ENCODE measurements at regions not wholly inside any gene's neighbourhood (a gene's known extent, or its start where the extent isn't known, plus 50 kb on each side); places are given as distances from the start of the nearest gene placed in this dataset.
A peak's percentile ranks its signal among the peaks of the same experiment; 100 is the strongest.

GRCh38 chr2:164065038-164065437, 329.2 kb upstream of the FIGN start:
- no peak overlapping the region for H3K27ac ChIP-seq

GRCh38 chr2:164061129-164061746, 325.4 kb upstream of the FIGN start:
- Histone ChIP-seq H2AFZ (ENCODE audit: low read depth) (no peak overlapping the region), H3K9ac (no peak overlapping the region), H3K27ac (no peak overlapping the region), H3K4me2 (no peak overlapping the region), H3K27me3 (ENCODE audit: insufficient read depth, low read depth) (no peaks in the 10 kb centered on the region), H3K36me3 (ENCODE audit: insufficient read depth) (no peaks in the 10 kb centered on the region), H3K79me2 (ENCODE audit: insufficient read depth, low read depth) (no peaks in the 10 kb centered on the region), H4K20me1 (ENCODE audit: insufficient read depth) (no peaks in the 10 kb centered on the region), H3K4me1 (ENCODE audit: low read depth, poor library complexity, severe bottlenecking) (no peaks in the 10 kb centered on the region), H3K4me3 (IDR thresholded peaks at IDR 0.05; ENCODE audit: insufficient read depth, low read depth, low read length) (no peak overlapping the region)
- peak; percentile 69 for TF ChIP-seq CTCF (conservative IDR thresholded peaks at IDR 0.05; ENCODE audit: low read depth, low read length)

More at GRCh38 chr2:164065038-164065437, 329.2 kb upstream of the FIGN start:
- H3K4me2 ChIP-seq, result no peak overlapping the region
- no peak overlapping the region for H3K9ac ChIP-seq
- H3K79me2 ChIP-seq (ENCODE audit: insufficient read depth, low read depth), result no peaks in the 10 kb centered on the region
- TF ChIP-seq CTCF (conservative IDR thresholded peaks at IDR 0.05; ENCODE audit: low read depth, low read length), result no peak
- no peaks in the 10 kb centered on the region for H3K4me1 ChIP-seq (ENCODE audit: low read depth, poor library complexity, severe bottlenecking)
- no peaks in the 10 kb centered on the region for H3K36me3 ChIP-seq (ENCODE audit: insufficient read depth)
- H2AFZ ChIP-seq (ENCODE audit: low read depth), result no peak overlapping the region
- H3K4me3 ChIP-seq (IDR thresholded peaks at IDR 0.05; ENCODE audit: insufficient read depth, low read depth, low read length), result no peak overlapping the region
- no peaks in the 10 kb centered on the region for H4K20me1 ChIP-seq (ENCODE audit: insufficient read depth)
- no peaks in the 10 kb centered on the region for H3K27me3 ChIP-seq (ENCODE audit: insufficient read depth, low read depth)

DNA sequence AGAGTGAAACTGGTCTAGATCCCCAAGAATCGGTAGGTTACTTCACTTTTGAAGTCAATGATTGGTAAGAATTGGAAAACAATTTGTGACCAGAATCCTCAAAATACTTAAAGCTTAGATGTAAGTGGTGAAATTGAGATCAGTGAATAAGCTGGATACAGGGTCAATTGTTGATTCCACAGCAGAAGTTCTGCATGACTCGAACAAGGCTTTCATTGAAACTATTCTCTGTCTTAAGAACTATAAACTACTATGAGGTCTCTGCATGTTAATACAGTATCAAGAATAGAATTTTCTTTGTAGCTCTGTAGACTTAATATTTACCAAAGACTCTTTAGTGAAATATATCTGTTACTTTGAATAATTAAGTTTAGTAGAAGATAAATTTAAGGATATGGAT, 324.2 kb upstream of the FIGN start:
- Histone ChIP-seq H3K36me3 (ENCODE audit: insufficient read depth) (no peaks in the 10 kb centered on the region), H3K4me1 (ENCODE audit: low read depth, poor library complexity, severe bottlenecking) (no peaks in the 10 kb centered on the region), H3K79me2 (ENCODE audit: insufficient read depth, low read depth) (no peaks in the 10 kb centered on the region), H2AFZ (ENCODE audit: low read depth) (no peak overlapping the region), H3K27me3 (ENCODE audit: insufficient read depth, low read depth) (no peaks in the 10 kb centered on the region), H4K20me1 (ENCODE audit: insufficient read depth) (no peaks in the 10 kb centered on the region), H3K27ac (no peak overlapping the region), H3K4me3 (IDR thresholded peaks at IDR 0.05; ENCODE audit: insufficient read depth, low read depth, low read length) (no peak overlapping the region), H3K4me2 (no peak overlapping the region), H3K9ac (no peak overlapping the region)
- no peak for TF ChIP-seq CTCF (conservative IDR thresholded peaks at IDR 0.05; ENCODE audit: low read depth, low read length)

DNA sequence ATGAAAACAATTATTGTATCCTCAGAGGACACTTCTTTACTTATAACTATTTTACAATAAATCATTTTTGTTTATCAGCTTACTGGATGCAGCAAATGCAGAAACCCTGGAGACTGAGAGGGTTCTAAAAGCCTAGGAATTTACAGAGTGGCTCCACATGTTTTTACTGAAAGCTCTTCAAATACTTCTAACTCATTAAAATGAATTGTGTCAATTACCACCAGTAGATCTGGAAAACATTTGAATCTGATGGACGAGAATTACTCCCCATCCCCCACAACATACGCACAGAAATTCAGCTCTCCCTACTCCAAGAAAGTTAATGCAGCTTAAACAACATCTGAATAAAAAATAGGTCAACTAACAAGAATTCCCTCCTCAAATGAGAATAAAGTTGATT, 319.8 kb upstream of the FIGN start:
- no peak overlapping the region for H3K4me2 ChIP-seq
- H3K4me1 ChIP-seq (ENCODE audit: low read depth, poor library complexity, severe bottlenecking), result no peaks in the 10 kb centered on the region
- no peak for TF ChIP-seq CTCF (conservative IDR thresholded peaks at IDR 0.05; ENCODE audit: low read depth, low read length)
- no peak overlapping the region for H3K27ac ChIP-seq
- H3K79me2 ChIP-seq (ENCODE audit: insufficient read depth, low read depth), result no peaks in the 10 kb centered on the region
- no peak overlapping the region for H3K9ac ChIP-seq
- no peaks in the 10 kb centered on the region for H3K36me3 ChIP-seq (ENCODE audit: insufficient read depth)
- H2AFZ ChIP-seq (ENCODE audit: low read depth), result no peak overlapping the region
- H4K20me1 ChIP-seq (ENCODE audit: insufficient read depth), result no peaks in the 10 kb centered on the region
- no peak overlapping the region for H3K4me3 ChIP-seq (IDR thresholded peaks at IDR 0.05; ENCODE audit: insufficient read depth, low read depth, low read length)
- no peaks in the 10 kb centered on the region for H3K27me3 ChIP-seq (ENCODE audit: insufficient read depth, low read depth)
